GM12864 (cell line): ENCODE measurements at regions not wholly inside any gene's neighbourhood (a gene's known extent, or its start where the extent isn't known, plus 50 kb on each side); places are given as distances from the start of the nearest gene placed in this dataset.

ENCODE experiments used
- DNase-seq: peaks from one replicate; pipeline ENCODE4 v3.0.0-alpha.2; 2011; ENCODE audit warnings: low read depth
- H3K4me3 ChIP-seq: 2 replicates; pipeline ENCODE4 v1.5.1; 2011; ENCODE audit warnings: mild to moderate bottlenecking, low read depth, low read length, control low read depth
- TF ChIP-seq, protein P1 (sequence below): IDR thresholded peaks from 2 replicates; pipeline ENCODE4 v1.5.1; 2011; ENCODE audit warnings: low read depth, mild to moderate bottlenecking, moderate library complexity, low read length, control low read depth, inconsistent platforms; ENCODE audit errors: missing control alignments

DNA sequence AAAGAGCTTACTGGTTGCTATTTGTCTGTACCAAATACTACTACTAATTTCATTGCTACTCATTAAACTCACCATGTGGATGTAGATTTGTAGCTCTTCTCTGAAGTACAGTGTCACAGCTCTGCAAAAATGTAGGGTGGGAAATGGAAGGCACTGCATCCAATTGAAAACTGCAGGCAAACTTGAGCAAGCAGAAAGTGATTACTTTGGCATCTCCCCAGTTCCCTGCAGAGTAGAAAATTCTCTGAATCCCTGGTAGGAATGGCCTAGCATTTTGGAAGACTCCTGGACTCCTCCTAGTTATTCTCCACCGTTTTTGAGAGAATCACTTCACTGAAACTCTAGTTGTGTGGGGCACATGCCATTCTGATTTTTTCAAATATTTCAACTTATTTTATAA lies 239.1 kb downstream of the DIO2 start:
- no peak overlapping the region for H3K4me3 ChIP-seq
- TF ChIP-seq, protein P1, sequence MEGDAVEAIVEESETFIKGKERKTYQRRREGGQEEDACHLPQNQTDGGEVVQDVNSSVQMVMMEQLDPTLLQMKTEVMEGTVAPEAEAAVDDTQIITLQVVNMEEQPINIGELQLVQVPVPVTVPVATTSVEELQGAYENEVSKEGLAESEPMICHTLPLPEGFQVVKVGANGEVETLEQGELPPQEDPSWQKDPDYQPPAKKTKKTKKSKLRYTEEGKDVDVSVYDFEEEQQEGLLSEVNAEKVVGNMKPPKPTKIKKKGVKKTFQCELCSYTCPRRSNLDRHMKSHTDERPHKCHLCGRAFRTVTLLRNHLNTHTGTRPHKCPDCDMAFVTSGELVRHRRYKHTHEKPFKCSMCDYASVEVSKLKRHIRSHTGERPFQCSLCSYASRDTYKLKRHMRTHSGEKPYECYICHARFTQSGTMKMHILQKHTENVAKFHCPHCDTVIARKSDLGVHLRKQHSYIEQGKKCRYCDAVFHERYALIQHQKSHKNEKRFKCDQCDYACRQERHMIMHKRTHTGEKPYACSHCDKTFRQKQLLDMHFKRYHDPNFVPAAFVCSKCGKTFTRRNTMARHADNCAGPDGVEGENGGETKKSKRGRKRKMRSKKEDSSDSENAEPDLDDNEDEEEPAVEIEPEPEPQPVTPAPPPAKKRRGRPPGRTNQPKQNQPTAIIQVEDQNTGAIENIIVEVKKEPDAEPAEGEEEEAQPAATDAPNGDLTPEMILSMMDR: no peak
- no peak for DNase-seq

DNA sequence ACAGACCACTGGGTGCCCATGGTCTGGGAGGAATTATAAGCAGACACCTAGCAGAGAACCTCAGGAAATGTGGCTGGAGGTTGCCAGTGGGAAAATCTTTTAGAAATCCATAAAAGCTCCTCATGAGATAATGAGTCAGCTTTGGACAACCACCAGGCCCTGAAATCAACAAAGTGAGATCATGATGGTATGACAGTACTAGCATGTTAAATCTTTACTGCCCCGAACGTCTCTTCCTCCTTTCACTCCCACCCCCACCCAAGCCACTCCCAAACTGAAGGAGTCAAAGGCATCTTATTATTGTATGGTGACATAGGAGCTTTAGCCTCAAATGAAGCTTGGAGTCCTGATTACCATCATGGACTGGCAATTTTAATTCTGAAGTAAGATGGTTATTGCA lies 240.0 kb downstream of the DIO2 start:
- no peak for DNase-seq
- TF ChIP-seq, protein P1: no peak
- no peak overlapping the region for H3K4me3 ChIP-seq

DNA sequence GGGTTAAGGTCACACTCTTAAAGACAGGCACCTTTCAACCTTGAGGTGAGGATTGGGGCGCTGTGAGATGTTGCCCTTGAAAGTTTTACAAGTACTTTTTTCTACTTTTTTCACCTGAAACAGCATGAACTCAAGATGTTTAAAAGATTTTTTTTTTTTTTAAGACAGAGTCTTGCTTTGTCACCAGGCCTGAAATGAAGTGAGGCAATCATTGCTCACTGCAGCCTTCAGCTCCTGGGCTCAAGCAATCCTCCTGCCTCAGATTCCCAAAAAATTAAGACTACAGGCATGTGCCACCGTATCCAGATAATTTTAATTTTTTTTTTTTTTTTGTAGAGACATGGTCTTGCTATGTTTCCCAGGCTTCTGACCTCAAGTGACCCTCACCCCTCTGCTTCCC lies 243.9 kb downstream of the DIO2 start:
- TF ChIP-seq, protein P1: no peak
- DNase-seq: no peak
- H3K4me3 ChIP-seq: no peak overlapping the region

DNA sequence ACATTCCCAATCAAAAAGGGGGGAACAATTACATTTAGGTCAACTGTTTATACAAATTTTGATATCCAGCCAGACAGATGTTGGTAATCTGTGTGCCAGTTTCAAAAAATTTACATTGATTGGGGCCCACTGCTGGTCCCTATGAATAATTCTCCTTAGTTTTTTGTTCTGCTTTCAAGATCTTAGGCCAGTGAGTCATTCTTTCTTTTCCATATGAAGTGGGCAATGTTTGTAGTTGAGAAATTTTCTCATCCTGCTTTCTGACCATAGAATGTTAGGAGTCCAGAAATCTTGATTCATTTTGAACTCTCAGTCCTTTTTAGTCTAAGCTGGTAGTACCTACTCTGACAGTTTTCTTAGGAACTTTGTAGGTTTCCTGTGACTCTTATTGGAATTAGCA lies 244.3 kb downstream of the DIO2 start:
- no peak for DNase-seq
- TF ChIP-seq, protein P1: no peak
- no peak overlapping the region for H3K4me3 ChIP-seq

DNA sequence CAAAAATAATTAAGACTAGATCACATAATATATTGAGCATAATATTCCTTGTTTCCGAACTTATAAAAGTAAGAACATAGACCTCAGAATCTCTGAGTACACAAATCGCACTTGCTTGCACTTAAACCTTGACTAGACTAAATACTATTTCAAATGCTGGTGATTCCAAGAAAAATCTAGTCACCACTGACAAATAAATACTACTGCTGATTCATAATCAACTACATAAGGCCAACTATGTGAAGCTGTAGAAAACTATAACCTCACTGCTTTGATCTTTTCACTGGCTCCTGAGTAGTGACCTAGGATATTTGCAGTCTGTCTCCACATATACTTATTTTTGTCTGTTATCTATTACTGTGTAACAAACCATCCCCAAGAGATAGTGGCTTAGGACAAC lies 245.4 kb downstream of the DIO2 start:
- H3K4me3 ChIP-seq: no peak overlapping the region
- no peak for DNase-seq
- TF ChIP-seq, protein P1: no peak

DNA sequence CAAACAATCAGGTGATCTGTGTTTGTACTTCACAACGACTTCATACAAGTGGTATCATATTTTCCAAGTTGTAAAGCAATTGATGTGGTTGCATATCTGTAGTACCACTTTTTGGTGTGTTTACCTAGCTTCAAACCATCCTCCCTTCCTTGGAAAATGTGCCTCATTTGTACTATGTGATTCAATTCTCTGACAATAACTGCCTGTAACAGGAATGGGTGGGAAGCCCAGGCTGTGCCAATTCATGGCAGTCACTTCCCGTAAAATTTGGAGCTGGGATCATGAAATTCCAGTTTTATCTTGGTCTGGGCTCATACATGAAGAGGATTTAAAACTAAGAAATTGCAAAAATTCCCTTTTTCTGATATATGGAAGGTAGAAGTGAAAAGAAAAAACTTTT lies 250.1 kb downstream of the DIO2 start:
- no peak overlapping the region for H3K4me3 ChIP-seq
- TF ChIP-seq, protein P1: no peak
- DNase-seq: no peak

DNA sequence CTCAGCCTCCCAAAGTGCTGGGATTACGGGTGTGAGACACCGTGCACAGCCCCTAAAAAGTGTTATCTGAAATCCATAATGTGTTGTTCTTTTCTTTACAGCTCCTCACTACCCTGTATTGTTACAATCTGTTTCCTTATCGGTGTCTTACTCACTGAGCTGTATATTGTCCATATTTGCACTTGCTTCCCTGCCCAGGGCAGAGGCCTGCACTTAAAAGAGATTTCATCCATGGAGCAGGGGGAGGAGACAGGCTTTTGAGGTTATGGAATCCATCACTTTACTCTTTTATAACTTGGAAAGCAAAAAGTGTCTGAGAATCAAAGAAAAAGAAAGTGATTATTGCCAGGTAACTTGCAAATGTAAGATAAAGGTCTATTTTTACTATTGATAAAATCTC lies 251.0 kb downstream of the DIO2 start:
- TF ChIP-seq, protein P1: no peak
- DNase-seq: no peak
- no peak overlapping the region for H3K4me3 ChIP-seq
